Dedifferentiated amniotic fluid mesenchymal stem cell (primary cell): ENCODE measurements at regions not wholly inside any gene's neighbourhood (a gene's known extent, or its start where the extent isn't known, plus 50 kb on each side); places are given as distances from the start of the nearest gene placed in this dataset.
"Not testable (repeated sequence)": the region's sequence is repeated elsewhere in the genome, so short reads cannot be mapped to it uniquely, and the experiment has no call there.

Source experiments
- DNase-seq: peaks from one replicate; pipeline ENCODE4 v3.0.0-alpha.2; 2016; ENCODE audit errors: extremely low spot score

DNA sequence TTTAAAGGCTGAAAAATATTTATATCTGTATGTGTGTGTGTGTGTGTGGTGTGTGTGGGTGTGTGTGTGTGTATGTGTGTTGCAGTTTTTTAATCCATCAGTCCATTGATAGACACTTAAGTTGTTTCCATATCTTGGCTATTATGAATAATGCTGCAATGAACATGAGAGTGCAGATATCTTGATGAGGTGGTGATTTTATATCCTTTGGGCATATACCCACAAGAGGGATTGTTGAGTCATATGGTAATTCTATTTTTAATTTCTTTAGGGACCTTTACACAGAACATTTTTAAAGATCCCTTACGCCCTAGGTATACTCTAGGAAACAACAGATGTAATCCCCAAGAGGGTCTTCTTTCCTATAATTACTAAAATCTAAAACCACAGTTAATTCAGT, 154.5 kb upstream of the CLEC14A start:
- no peak for DNase-seq

- DNase-seq = no peak
Observed at GRCh38 chr14:38409071-38409705, 153.3 kb upstream of the CLEC14A start.

DNA sequence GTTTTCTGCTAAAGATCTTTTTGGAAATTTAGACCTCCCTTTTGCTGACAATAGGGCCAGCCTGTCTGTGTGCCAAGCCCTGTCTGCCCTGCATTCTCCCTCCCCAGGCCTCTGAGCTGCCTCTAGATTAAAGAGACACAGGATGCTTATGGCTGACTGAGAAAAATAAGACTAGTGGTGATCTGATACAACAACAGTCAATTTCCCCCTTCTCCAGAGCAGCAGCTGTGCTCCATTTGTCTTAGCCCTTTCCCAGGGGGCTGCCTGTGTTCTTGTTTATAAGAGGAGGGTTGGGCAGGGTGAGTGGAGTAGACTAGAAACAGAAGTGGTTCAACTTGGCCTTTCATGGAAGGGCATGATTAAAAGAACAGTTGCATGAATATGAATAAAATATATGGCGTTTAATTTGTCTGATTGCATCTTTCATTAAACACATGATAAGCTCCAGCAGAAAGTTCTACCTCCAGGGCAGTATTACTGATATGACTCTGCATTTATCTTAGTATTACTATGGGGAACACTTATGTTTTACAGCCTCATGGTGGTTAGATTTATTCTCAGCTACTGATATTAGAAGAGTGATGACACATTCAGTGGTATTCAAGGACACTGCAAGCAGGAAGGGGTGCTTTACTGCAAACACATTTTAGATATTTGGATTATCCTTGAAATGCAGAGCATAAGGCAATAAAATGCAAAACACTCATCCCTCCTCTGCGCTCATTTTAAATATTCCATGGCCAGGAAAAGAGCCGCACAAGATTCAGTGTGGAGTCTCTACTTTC, 150.2 kb upstream of the CLEC14A start:
- no peak for DNase-seq

DNA sequence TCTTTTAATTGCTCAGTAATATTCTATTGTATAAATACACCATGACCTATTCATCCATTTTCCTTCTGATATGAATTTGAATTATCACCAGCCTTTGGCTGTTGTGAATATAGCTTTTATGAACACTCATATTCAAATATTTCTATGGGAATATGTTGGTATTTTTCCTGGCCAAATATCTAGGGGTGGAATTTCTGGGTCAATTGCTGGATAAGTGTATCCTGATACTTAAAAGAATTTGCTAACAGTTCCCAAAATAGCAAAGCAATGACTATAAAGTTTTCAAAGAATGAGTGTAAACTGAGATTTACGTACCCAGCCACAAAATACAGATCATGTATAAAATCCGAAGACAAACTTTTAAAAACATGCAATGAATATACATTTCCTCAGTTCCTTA, 148.7 kb upstream of the CLEC14A start:
- peak; percentile 57 for DNase-seq

- peak; percentile 68 for DNase-seq
Observed at GRCh38 chr14:38404100-38404541, 148.2 kb upstream of the CLEC14A start.

- no peak for DNase-seq
Observed at GRCh38 chr14:38400751-38401150, 144.9 kb upstream of the CLEC14A start.

GRCh38 chr14:38399652-38400051, 143.8 kb upstream of the CLEC14A start:
- DNase-seq = no peak

GRCh38 chr14:38394767-38395166, 138.9 kb upstream of the CLEC14A start:
- no peak for DNase-seq

GRCh38 chr14:38394064-38394463, 138.2 kb upstream of the CLEC14A start:
- DNase-seq = no peak

GRCh38 chr14:38391334-38391733, 135.4 kb upstream of the CLEC14A start:
- peak; percentile 23 for DNase-seq

DNA sequence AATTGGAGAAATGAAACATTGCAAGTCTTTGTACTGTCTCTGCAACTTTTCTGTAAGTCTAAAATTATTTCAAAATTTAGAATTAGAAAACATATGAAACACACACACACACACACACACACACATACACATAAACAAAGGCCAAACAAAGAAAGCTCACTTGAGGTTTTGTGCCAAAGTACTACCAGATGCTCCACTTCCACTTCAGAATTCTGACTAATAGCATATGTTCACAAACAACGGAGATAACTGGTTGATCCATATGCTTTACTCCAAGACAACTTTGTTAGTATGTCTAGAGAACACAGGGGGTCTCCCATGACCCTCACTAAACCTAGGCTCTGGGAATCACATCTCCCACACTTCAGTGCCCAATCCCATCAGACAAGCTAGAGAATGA, 133.8 kb upstream of the CLEC14A start:
- DNase-seq = no peak

DNA sequence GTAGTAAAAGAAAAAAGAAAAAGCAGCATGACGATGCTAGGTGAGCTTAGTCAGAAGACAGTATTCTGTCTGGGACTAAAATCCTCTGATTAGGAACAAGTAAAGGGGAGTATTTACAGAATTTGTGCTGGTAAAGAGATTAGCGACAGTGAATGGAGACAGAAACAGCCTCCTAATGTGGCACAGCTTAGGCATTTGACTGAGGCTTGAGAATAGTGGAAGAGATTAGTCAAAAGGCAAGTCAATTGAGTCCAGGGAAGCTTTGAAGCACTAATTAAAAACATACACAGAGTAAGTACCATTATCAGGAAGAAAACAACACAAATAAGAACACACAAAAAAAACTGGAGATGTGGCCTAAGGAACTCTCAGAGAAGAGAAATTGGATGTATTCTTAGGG, 131.9 kb upstream of the CLEC14A start:
- DNase-seq = no peak

GRCh38 chr14:38385836-38386235, 129.9 kb upstream of the CLEC14A start:
- no peak for DNase-seq

DNA sequence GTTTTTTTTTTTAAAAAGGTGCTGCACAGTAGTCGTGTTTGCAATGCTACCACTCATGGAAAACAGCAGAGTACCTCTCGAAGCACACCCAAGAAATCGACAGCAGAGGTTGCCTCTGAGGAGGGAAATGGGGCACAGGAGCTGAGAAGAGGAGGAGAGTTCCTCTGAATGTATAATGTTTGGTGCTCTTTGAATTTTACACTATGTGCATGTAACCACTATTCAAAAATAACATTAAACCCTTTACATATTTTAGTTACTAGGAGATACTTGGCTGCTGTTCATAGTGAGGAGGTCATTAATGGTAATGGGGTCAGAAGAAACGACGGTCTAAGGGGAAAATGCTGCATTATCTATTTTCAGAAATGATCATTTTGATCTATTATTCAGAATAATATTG, 129.4 kb upstream of the CLEC14A start:
- DNase-seq = no peak

DNA sequence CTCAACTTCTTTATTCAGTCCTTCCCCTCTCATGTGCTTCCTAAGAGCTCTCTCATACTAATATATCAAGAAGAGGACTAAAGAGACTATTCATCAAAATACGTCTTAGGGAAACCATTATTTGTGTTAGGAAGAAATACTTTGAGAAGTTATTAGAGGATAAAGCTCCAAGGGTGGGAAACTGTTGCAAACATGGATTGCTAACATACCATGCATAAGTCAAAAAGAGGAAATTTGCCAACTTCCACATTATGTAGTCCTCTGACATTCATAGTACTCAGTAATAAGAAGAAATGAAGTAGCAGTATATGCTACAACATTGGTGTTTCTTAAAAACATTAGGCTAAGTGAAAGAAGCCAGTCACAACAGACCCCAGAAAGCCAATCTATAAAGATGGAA, 128.8 kb upstream of the CLEC14A start:
- no peak for DNase-seq

DNA sequence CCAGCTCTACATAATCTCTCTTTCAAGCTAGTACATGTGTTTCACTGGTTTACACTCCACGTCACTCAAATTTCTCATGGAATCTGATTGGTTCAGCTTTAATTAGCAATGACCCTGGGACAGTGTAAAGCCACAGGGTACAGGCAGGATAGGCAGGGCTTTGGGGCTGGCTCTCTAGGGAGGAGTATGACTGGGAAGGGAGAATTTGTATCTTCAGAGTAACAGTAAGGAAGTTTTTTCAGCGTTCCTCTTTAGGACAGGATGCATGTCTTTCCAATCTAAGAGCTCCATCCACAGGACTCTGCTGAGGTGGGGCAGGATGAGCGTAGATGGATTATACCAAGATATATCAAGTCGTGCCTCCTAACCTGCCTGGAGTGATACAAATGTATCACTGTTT, 112.0 kb upstream of the CLEC14A start:
- no peak for DNase-seq

DNA sequence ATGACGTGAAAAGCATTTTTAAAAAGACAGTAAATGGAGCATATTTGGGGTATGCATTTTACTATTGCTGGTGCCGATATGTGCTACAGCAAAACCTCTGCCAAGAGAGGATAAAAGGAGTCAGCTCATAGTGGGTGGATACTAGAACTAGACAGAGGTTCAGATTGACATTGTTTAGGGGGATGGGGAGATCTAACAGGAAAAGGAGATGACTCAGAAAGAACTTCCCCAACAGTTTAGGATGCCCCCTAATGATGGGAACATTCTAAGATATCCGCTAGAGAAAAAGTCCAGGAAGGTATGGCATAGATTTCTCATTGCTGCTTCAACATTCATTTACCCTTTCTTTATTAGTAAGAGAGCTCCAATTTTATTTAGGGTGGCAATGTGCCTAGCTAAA, 110.5 kb upstream of the CLEC14A start:
- DNase-seq = no peak

- DNase-seq = no peak
Observed at GRCh38 chr14:38363217-38363616, 107.3 kb upstream of the CLEC14A start.

DNA sequence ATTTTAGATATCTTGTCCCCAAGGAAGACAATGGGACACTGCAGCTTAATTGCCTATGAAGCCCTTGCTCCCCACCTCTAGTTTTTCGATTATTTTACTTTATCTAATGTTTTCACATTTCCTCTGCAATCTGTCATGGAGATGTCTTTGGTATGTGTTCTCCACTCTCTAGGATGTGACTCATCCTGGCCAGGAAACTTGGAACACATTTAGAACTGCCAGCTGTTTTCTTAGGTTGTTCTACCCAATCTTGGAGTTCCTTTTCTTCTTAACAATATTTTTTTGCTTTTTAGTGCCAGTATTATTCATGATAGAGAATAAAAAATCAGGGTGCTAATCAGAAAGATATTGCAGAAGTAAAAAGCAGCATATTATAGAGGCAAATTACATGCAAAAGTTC, 101.7 kb upstream of the CLEC14A start:
- DNase-seq = peak; percentile 75

GRCh38 chr14:38355473-38355872, 99.6 kb upstream of the CLEC14A start:
- not testable (repeated sequence) for DNase-seq

GRCh38 chr14:38350102-38350501, 94.2 kb upstream of the CLEC14A start:
- DNase-seq = no peak

GRCh38 chr14:38342803-38343202, 86.9 kb upstream of the CLEC14A start:
- DNase-seq = no peak

DNA sequence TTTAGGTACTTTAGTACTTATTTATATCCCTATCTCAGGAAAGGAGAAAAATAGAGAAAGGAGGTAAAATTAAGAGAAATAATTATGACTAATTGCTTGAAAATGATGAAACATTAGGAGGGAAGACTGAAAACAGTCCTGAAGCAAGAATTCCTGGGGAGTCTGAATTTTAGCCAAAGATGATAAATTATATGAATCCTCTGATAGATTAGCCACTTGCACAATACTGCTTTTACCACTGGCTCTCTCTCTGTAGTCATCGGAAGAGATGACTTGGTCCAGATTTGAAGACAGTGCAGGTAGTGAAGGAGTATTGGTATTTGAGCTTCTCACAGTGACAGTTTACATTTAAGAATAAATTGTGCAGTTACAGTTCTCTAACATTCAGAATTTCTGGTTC, 83.8 kb upstream of the CLEC14A start:
- no peak for DNase-seq

GRCh38 chr14:38336298-38336697, 80.4 kb upstream of the CLEC14A start:
- no peak for DNase-seq
